SJCRH30 (cell line): ENCODE measurements at regions not wholly inside any gene's neighbourhood (a gene's known extent, or its start where the extent isn't known, plus 50 kb on each side); places are given as distances from the start of the nearest gene placed in this dataset.

Experiments
- DNase-seq, 2 experiments: peaks; one replicate each; pipeline ENCODE4 v3.0.0-alpha.2; 2015 to 2020
- H3K27ac ChIP-seq: fragments of 250-450 bp; sonication (Bioruptor Pico); 2 replicates; pipeline ENCODE4 v1.5.1; 2020; ENCODE audit warnings: mild to moderate bottlenecking, moderate library complexity
- H3K27me3 ChIP-seq: fragments of 250-450 bp; sonication (Bioruptor Pico); 2 replicates; pipeline ENCODE4 v1.5.1; 2020; ENCODE audit warnings: mild to moderate bottlenecking, moderate library complexity
- H3K36me3 ChIP-seq: fragments of 250-450 bp; sonication (Bioruptor Pico); 2 replicates; pipeline ENCODE4 v1.5.1; 2020; ENCODE audit warnings: mild to moderate bottlenecking, moderate library complexity
- H3K4me1 ChIP-seq: fragments of 250-450 bp; sonication (Bioruptor Pico); 2 replicates; pipeline ENCODE4 v1.5.1; 2020; ENCODE audit warnings: mild to moderate bottlenecking, moderate library complexity
- H3K4me3 ChIP-seq: fragments of 250-450 bp; sonication (Bioruptor Pico); 2 replicates; pipeline ENCODE4 v1.5.1; 2020; ENCODE audit warnings: mild to moderate bottlenecking, moderate library complexity
- H3K9me3 ChIP-seq: fragments of 250-450 bp; sonication (Bioruptor Pico); replicated peaks from 2 replicates; pipeline ENCODE4 v1.5.1; 2020; ENCODE audit warnings: mild to moderate bottlenecking, moderate library complexity

- Histone ChIP-seq H3K27me3 (no peaks in the 10 kb centered on the region), H3K27ac (no peak overlapping the region)
These were observed 74.5 kb upstream of the APC start for GRCh38 chr5:112663146-112663545.

GRCh38 chr5:112668016-112668415 is 69.7 kb upstream of the APC start:
- no peak for DNase-seq
- H3K27me3 ChIP-seq: no peaks in the 10 kb centered on the region

More at GRCh38 chr5:112663146-112663545, 74.5 kb upstream of the APC start:
- H3K36me3 ChIP-seq: no peaks in the 10 kb centered on the region
- 0 out of 2 replicates have a peak, but pooled peaks cover 3% of the 10 kb centered on the region for H3K9me3 ChIP-seq
- H3K4me3 ChIP-seq: no peak overlapping the region
- no peak for DNase-seq
- H3K4me1 ChIP-seq: no peaks in the 10 kb centered on the region

GRCh38 chr5:112668911-112669310 is 68.8 kb upstream of the APC start:
- no peak for DNase-seq
- H3K27ac ChIP-seq: no peak overlapping the region
- no peaks in the 10 kb centered on the region for H3K36me3 ChIP-seq
- no peak overlapping the region for H3K4me3 ChIP-seq
- no peaks in the 10 kb centered on the region for H3K27me3 ChIP-seq
- H3K4me1 ChIP-seq: no peaks in the 10 kb centered on the region
- H3K9me3 ChIP-seq: no peaks in the 10 kb centered on the region

More at GRCh38 chr5:112668016-112668415, 69.7 kb upstream of the APC start:
- H3K27ac ChIP-seq: no peak overlapping the region
- H3K4me3 ChIP-seq: no peak overlapping the region
- H3K9me3 ChIP-seq: no peaks in the 10 kb centered on the region
- H3K36me3 ChIP-seq: no peaks in the 10 kb centered on the region
- H3K4me1 ChIP-seq: no peaks in the 10 kb centered on the region

- Histone ChIP-seq H3K27me3 (no peaks in the 10 kb centered on the region), H3K27ac (no peak overlapping the region), H3K36me3 (no peaks in the 10 kb centered on the region), H3K4me1 (no peaks in the 10 kb centered on the region), H3K9me3 (no peaks in the 10 kb centered on the region), H3K4me3 (no peak overlapping the region)
- no peak for DNase-seq
These were observed 68.2 kb upstream of the APC start for GRCh38 chr5:112669328-112669963.

GRCh38 chr5:112671687-112672086 is 66.0 kb upstream of the APC start:
- Histone ChIP-seq H3K9me3 (no peaks in the 10 kb centered on the region; the same call in 1 of the 2 replicates), H3K27ac (no peak overlapping the region), H3K36me3 (no peaks in the 10 kb centered on the region), H3K27me3 (no peaks in the 10 kb centered on the region), H3K4me1 (no peaks in the 10 kb centered on the region), H3K4me3 (no peak overlapping the region)
- DNase-seq: no peak

GRCh38 chr5:112681481-112681908 is 56.2 kb upstream of the APC start:
- Histone ChIP-seq H3K36me3 (no peaks in the 10 kb centered on the region), H3K9me3 (no peaks in the 10 kb centered on the region), H3K4me1 (0 out of 2 replicates have a peak, but pooled peaks cover 12% of the 10 kb centered on the region), H3K4me3 (no peak overlapping the region), H3K27ac (no peak overlapping the region), H3K27me3 (no peaks in the 10 kb centered on the region)
- DNase-seq: no peak

GRCh38 chr5:112682621-112683061 is 55.0 kb upstream of the APC start:
- Histone ChIP-seq H3K27ac (no peak overlapping the region), H3K27me3 (no peaks in the 10 kb centered on the region), H3K4me3 (no peak overlapping the region), H3K4me1 (0 out of 2 replicates have a peak, but pooled peaks cover 12% of the 10 kb centered on the region), H3K9me3 (no peaks in the 10 kb centered on the region), H3K36me3 (0 out of 2 replicates have a peak, but pooled peaks cover 2% of the 10 kb centered on the region)
- DNase-seq: no peak

GRCh38 chr5:112684121-112684520 is 53.6 kb upstream of the APC start:
- peaks cover 14% of the 10 kb centered on the region for H3K4me1 ChIP-seq
- no peaks in the 10 kb centered on the region for H3K27me3 ChIP-seq
- H3K27ac ChIP-seq: no peak overlapping the region
- H3K9me3 ChIP-seq: no peaks in the 10 kb centered on the region
- H3K4me3 ChIP-seq: no peak overlapping the region
- no peak for DNase-seq
- 0 out of 2 replicates have a peak, but pooled peaks cover 2% of the 10 kb centered on the region for H3K36me3 ChIP-seq

GRCh38 chr5:112684737-112685136 is 52.9 kb upstream of the APC start:
- no peak for DNase-seq

GRCh38 chr5:112685386-112685785 is 52.3 kb upstream of the APC start:
- Histone ChIP-seq H3K27ac (no peak overlapping the region), H3K36me3 (0 out of 2 replicates have a peak, but pooled peaks cover 2% of the 10 kb centered on the region), H3K4me1 (peaks cover 22% of the 10 kb centered on the region), H3K27me3 (no peaks in the 10 kb centered on the region), H3K9me3 (no peaks in the 10 kb centered on the region), H3K4me3 (no peak overlapping the region)
- DNase-seq: no peak

More at GRCh38 chr5:112684737-112685136, 52.9 kb upstream of the APC start:
- no peaks in the 10 kb centered on the region for H3K9me3 ChIP-seq
- 0 out of 2 replicates have a peak, but pooled peaks cover 2% of the 10 kb centered on the region for H3K36me3 ChIP-seq
- peaks cover 20% of the 10 kb centered on the region for H3K4me1 ChIP-seq
- no peak overlapping the region for H3K4me3 ChIP-seq
- no peak overlapping the region for H3K27ac ChIP-seq
- no peaks in the 10 kb centered on the region for H3K27me3 ChIP-seq

GRCh38 chr5:112685931-112686330 is 51.8 kb upstream of the APC start:
- no peak overlapping the region for H3K4me3 ChIP-seq
- no peak overlapping the region for H3K27ac ChIP-seq
- H3K9me3 ChIP-seq: no peaks in the 10 kb centered on the region
- DNase-seq: no peak
- peaks cover 22% of the 10 kb centered on the region for H3K4me1 ChIP-seq
- 0 out of 2 replicates have a peak, but pooled peaks cover 2% of the 10 kb centered on the region for H3K36me3 ChIP-seq
- H3K27me3 ChIP-seq: no peaks in the 10 kb centered on the region

GRCh38 chr5:112686675-112687074 is 51.0 kb upstream of the APC start:
- Histone ChIP-seq H3K36me3 (0 out of 2 replicates have a peak, but pooled peaks cover 2% of the 10 kb centered on the region), H3K4me3 (no peak overlapping the region), H3K4me1 (peaks cover 17% of the 10 kb centered on the region), H3K27me3 (no peaks in the 10 kb centered on the region), H3K9me3 (no peaks in the 10 kb centered on the region), H3K27ac (no peak overlapping the region)
- DNase-seq: no peak

GRCh38 chr5:112687306-112687705 is 50.4 kb upstream of the APC start:
- H3K4me1 ChIP-seq: peaks cover 10% of the 10 kb centered on the region
- 0 out of 2 replicates have a peak, but pooled peaks cover 2% of the 10 kb centered on the region for H3K36me3 ChIP-seq
- no peak for DNase-seq
- H3K4me3 ChIP-seq: no peak overlapping the region
- no peaks in the 10 kb centered on the region for H3K9me3 ChIP-seq
- H3K27ac ChIP-seq: no peak overlapping the region
- no peaks in the 10 kb centered on the region for H3K27me3 ChIP-seq
